Keratinocyte (primary cell): ENCODE measurements at regions not wholly inside any gene's neighbourhood (a gene's known extent, or its start where the extent isn't known, plus 50 kb on each side); places are given as distances from the start of the nearest gene placed in this dataset.

Experiments
- DNase-seq: peaks from one replicate; pipeline ENCODE4 v3.0.0-alpha.2; 2011; ENCODE audit warnings: low read depth, missing footprints, low spot score
- FAIRE-seq: peaks from 2 replicates; lab custom pipeline; 2011; peaks lifted over from hg19 to GRCh38; lab: Jason Lieb, UNC
- H2AFZ ChIP-seq: 2 replicates; pipeline ENCODE4 v1.6.0; 2012; ENCODE audit warnings: low read length, control low read depth, inconsistent platforms; ENCODE audit not compliant: control insufficient read depth
- H3K27ac ChIP-seq: 2 replicates; pipeline ENCODE4 v1.5.1; 2011; ENCODE audit warnings: low read length; ENCODE audit not compliant: control insufficient read depth, insufficient read depth
- H3K27me3 ChIP-seq: 3 replicates; pipeline ENCODE4 v1.6.0; 2011; ENCODE audit warnings: low read length; ENCODE audit not compliant: control insufficient read depth, insufficient read depth; ENCODE audit errors: extremely low read depth
- H3K36me3 ChIP-seq, 2 experiments: 2 replicates in 1 of 2; 3 replicates in 1 of 2; pipeline ENCODE4 v1.5.1; 2011; ENCODE audit warnings: low read length in 2 of 2, mild to moderate bottlenecking in 1 of 2; ENCODE audit not compliant: control insufficient read depth in 2 of 2, insufficient read depth in 2 of 2; ENCODE audit errors: extremely low read depth in 1 of 2
- H3K4me1 ChIP-seq: 3 replicates; pipeline ENCODE4 v1.5.1; 2011; ENCODE audit warnings: low read length; ENCODE audit not compliant: control insufficient read depth, insufficient read depth; ENCODE audit errors: extremely low read depth
- H3K4me2 ChIP-seq: 3 replicates; pipeline ENCODE4 v1.6.0; 2011; ENCODE audit warnings: low read depth, low read length; ENCODE audit not compliant: control insufficient read depth, insufficient read depth; ENCODE audit errors: extremely low read depth
- H3K4me3 ChIP-seq, 3 experiments: fragments of 200-600 bp in 1 of 3; sonication (generic) in 1 of 3; 2 replicates in 2 of 3; 3 replicates in 1 of 3; pipeline ENCODE4 v1.5.1; 2011 to 2016; ENCODE audit warnings: low read length in 3 of 3, mild to moderate bottlenecking in 3 of 3, control low read depth in 2 of 3, inconsistent platforms in 1 of 3, low read depth in 1 of 3, mixed read lengths in 1 of 3, mixed run types in 1 of 3, moderate library complexity in 1 of 3; ENCODE audit not compliant: control insufficient read depth in 2 of 3, insufficient read depth in 2 of 3; ENCODE audit errors: extremely low read depth in 1 of 3
- H3K79me2 ChIP-seq: 2 replicates; pipeline ENCODE4 v1.6.0; 2012; ENCODE audit warnings: low read length; ENCODE audit not compliant: control insufficient read depth, insufficient read depth
- H3K9ac ChIP-seq: 3 replicates; pipeline ENCODE4 v1.6.0; 2011; ENCODE audit warnings: low read length; ENCODE audit not compliant: control insufficient read depth, insufficient read depth; ENCODE audit errors: extremely low read depth
- H3K9me1 ChIP-seq: 3 replicates; pipeline ENCODE4 v1.6.0; 2011; ENCODE audit warnings: low read length; ENCODE audit not compliant: control insufficient read depth, insufficient read depth; ENCODE audit errors: extremely low read depth
- H3K9me3 ChIP-seq: 2 replicates; pipeline ENCODE4 v1.5.1; 2012; ENCODE audit warnings: low read depth, low read length; ENCODE audit not compliant: control insufficient read depth
- H4K20me1 ChIP-seq: 3 replicates; pipeline ENCODE4 v1.6.0; 2011; ENCODE audit warnings: low read length; ENCODE audit not compliant: control insufficient read depth, insufficient read depth; ENCODE audit errors: extremely low read depth
- EZH2 ChIP-seq: IDR thresholded peaks from one replicate; pipeline ENCODE4 v1.6.1; 2012; ENCODE audit warnings: inconsistent platforms, mild to moderate bottlenecking, low read length, moderate library complexity
- dilution Hi-C: fragments of 300-500 bp; cut with MboI; formaldehyde crosslinking; loops from one replicate; pipeline ENCODE4 v1.7.0; 2020; ENCODE audit warnings: low sequenced_read_pairs; ENCODE audit not compliant: extremely low pct_ligation_motif_present
- TF ChIP-seq, protein P1 (sequence below), 3 experiments: IDR thresholded peaks in 1 of 3; conservative IDR thresholded peaks in 1 of 3; optimal IDR thresholded peaks in 1 of 3; 2 replicates in 2 of 3; 3 replicates in 1 of 3; pipeline versions ENCODE3 to v1.5.1; 2011; ENCODE audit warnings: low read length in 3 of 3, mild to moderate bottlenecking in 3 of 3, moderate library complexity in 2 of 3, control low read depth in 1 of 3, inconsistent platforms in 1 of 3; ENCODE audit not compliant: insufficient read depth in 2 of 3; ENCODE audit errors: extremely low read depth in 1 of 3

- Histone ChIP-seq H3K4me1 (no peaks in the 10 kb centered on the region), H2AFZ (no peak overlapping the region), H3K27ac (no peak overlapping the region), H3K9ac (no peak overlapping the region), H3K4me2 (no peak overlapping the region), H3K79me2 (no peaks in the 10 kb centered on the region), H3K9me1 (no peaks in the 10 kb centered on the region), H3K4me3 (no peak overlapping the region), H3K36me3 (no peaks in the 10 kb centered on the region), H4K20me1 (no peaks in the 10 kb centered on the region), H3K9me3 (no peaks in the 10 kb centered on the region), H3K27me3 (no peaks in the 10 kb centered on the region)
- FAIRE-seq: no peak
- DNase-seq: no peak
- dilution Hi-C loops: no loop called here
- TF ChIP-seq EZH2: no peak
- TF ChIP-seq, protein P1, sequence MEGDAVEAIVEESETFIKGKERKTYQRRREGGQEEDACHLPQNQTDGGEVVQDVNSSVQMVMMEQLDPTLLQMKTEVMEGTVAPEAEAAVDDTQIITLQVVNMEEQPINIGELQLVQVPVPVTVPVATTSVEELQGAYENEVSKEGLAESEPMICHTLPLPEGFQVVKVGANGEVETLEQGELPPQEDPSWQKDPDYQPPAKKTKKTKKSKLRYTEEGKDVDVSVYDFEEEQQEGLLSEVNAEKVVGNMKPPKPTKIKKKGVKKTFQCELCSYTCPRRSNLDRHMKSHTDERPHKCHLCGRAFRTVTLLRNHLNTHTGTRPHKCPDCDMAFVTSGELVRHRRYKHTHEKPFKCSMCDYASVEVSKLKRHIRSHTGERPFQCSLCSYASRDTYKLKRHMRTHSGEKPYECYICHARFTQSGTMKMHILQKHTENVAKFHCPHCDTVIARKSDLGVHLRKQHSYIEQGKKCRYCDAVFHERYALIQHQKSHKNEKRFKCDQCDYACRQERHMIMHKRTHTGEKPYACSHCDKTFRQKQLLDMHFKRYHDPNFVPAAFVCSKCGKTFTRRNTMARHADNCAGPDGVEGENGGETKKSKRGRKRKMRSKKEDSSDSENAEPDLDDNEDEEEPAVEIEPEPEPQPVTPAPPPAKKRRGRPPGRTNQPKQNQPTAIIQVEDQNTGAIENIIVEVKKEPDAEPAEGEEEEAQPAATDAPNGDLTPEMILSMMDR (optimal IDR thresholded peaks at IDR 0.05 in 1 of 3, IDR thresholded peaks at IDR 0.05 in 1 of 3, conservative IDR thresholded peaks at IDR 0.05 in 1 of 3; ENCODE audit: extremely low read depth in 1 of 3, insufficient read depth in 2 of 3, low read length in 3 of 3): no peak
Measured at GRCh38 chr18:27704736-27705361, 472.1 kb downstream of the CDH2 start.

- dilution Hi-C loops: no loop called here
- no peak for FAIRE-seq
- H3K9me1 ChIP-seq: no peaks in the 10 kb centered on the region
Measured at GRCh38 chr18:27699137-27699536, 477.8 kb downstream of the CDH2 start.

More at GRCh38 chr18:27699137-27699536, 477.8 kb downstream of the CDH2 start:
- Histone ChIP-seq H3K4me2 (no peak overlapping the region), H4K20me1 (no peaks in the 10 kb centered on the region), H3K9me3 (no peaks in the 10 kb centered on the region), H3K9ac (no peak overlapping the region), H3K4me1 (peaks cover 2% of the 10 kb centered on the region), H3K27me3 (no peaks in the 10 kb centered on the region), H3K4me3 (no peak overlapping the region), H3K27ac (no peak overlapping the region), H2AFZ (no peak overlapping the region), H3K36me3 (no peaks in the 10 kb centered on the region), H3K79me2 (no peaks in the 10 kb centered on the region)
- TF ChIP-seq, protein P1 (optimal IDR thresholded peaks at IDR 0.05 in 1 of 3, IDR thresholded peaks at IDR 0.05 in 1 of 3, conservative IDR thresholded peaks at IDR 0.05 in 1 of 3; ENCODE audit: extremely low read depth in 1 of 3, insufficient read depth in 2 of 3, low read length in 3 of 3): no peak
- no peak for TF ChIP-seq EZH2
- DNase-seq: no peak
